Thyroid gland (tissue), 4 donors: ENCODE measurements at regions not wholly inside any gene's neighbourhood (a gene's known extent, or its start where the extent isn't known, plus 50 kb on each side); places are given as distances from the start of the nearest gene placed in this dataset.

ENCODE experiments used
- DNase-seq, 2 donors: peaks; one replicate each; pipeline ENCODE4 v3.0.0-alpha.2; 2019
- H3K27ac ChIP-seq, 3 donors: fragments of 200-600 bp; sonication (generic); 1 replicate in 2 of 3; 2 replicates in 1 of 3; pipeline ENCODE4 v1.5.1; 2016 to 2019; ENCODE audit warnings: mild to moderate bottlenecking in 1 of 3, moderate library complexity in 1 of 3
- H3K27me3 ChIP-seq: fragments of 200-600 bp; sonication (generic); one replicate; pipeline ENCODE4 v1.5.1; 2019
- H3K36me3 ChIP-seq, 2 donors: fragments of 200-600 bp; sonication (generic); one replicate each; pipeline ENCODE4 v1.5.1; 2016 to 2019
- H3K4me1 ChIP-seq, 2 donors: fragments of 200-600 bp; sonication (generic); one replicate each; pipeline ENCODE4 v1.5.1; 2017 to 2019
- H3K4me3 ChIP-seq, 3 donors: fragments of 200-600 bp; sonication (generic); replicated peaks in 1 of 3; 1 replicate in 2 of 3; 2 replicates in 1 of 3; pipeline ENCODE4 v1.5.1; 2016; ENCODE audit warnings: mild to moderate bottlenecking in 1 of 3
- H3K9me3 ChIP-seq: fragments of 200-600 bp; sonication (generic); one replicate; pipeline ENCODE4 v1.5.1; 2017
- POLR2A ChIP-seq, 2 donors: fragments of 450-650 bp; IDR thresholded peaks; one replicate each; pipeline ENCODE4 v1.6.1; 2017; ENCODE audit warnings: antibody characterized with exemption in 2 of 2, mild to moderate bottlenecking in 2 of 2, moderate library complexity in 1 of 2
- WGBS, 2 donors: methylation state at CpG; one replicate each; pipeline ENCODE4 v1.1.5; 2017; 5-methylcytosine and 5-hydroxymethylcytosine counted together
- intact Hi-C: fragments of 100-400 bp; cut with DNase I; formaldehyde crosslinking; loops from one replicate; pipeline ENCODE4 v1.15.1; 2023
- TF ChIP-seq, protein P1 (sequence below), 6 experiments: fragments of 200-600 bp in 3 of 6; fragments of 450-650 bp in 3 of 6; sonication (generic) in 3 of 6; IDR thresholded peaks; one replicate each; pipeline ENCODE4 v1.5.1; 2016 to 2019; ENCODE audit warnings: antibody characterized with exemption in 6 of 6, mild to moderate bottlenecking in 2 of 6, inconsistent platforms in 1 of 6, moderate library complexity in 1 of 6

DNA sequence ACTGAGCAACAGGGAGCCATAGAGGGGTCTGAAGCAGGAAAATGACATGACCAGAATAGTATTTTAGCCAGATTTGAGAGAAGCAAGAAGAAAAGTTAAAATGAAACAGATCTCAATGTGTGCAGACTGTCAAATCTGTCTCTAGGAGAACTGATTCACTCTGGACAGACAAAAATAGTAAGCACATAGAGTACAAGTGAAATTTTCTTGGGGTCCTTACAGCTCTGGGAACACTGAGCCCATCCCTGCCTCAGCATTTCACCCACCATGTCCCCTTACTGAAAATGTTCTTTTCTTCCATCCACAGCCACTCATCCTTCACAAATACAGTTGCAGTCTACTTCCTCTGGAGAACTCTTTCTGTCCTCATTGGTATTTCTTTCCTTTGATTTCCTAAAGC lies 359.2 kb downstream of the MTX2 start:
- Histone ChIP-seq H3K27ac (no peak overlapping the region), H3K27me3 (no peaks in the 10 kb centered on the region), H3K4me1 (no peaks in the 10 kb centered on the region), H3K36me3 (no peaks in the 10 kb centered on the region), H3K9me3 (no peaks in the 10 kb centered on the region), H3K4me3 (no peak overlapping the region)
- no peak for DNase-seq
- TF ChIP-seq, protein P1, sequence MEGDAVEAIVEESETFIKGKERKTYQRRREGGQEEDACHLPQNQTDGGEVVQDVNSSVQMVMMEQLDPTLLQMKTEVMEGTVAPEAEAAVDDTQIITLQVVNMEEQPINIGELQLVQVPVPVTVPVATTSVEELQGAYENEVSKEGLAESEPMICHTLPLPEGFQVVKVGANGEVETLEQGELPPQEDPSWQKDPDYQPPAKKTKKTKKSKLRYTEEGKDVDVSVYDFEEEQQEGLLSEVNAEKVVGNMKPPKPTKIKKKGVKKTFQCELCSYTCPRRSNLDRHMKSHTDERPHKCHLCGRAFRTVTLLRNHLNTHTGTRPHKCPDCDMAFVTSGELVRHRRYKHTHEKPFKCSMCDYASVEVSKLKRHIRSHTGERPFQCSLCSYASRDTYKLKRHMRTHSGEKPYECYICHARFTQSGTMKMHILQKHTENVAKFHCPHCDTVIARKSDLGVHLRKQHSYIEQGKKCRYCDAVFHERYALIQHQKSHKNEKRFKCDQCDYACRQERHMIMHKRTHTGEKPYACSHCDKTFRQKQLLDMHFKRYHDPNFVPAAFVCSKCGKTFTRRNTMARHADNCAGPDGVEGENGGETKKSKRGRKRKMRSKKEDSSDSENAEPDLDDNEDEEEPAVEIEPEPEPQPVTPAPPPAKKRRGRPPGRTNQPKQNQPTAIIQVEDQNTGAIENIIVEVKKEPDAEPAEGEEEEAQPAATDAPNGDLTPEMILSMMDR (IDR thresholded peaks at IDR 0.05) = no peak
- TF ChIP-seq POLR2A (IDR thresholded peaks at IDR 0.05) = no peak
- intact Hi-C loops = loop anchor here (5.0 kb wide), 1 partner anchor 61 kb away; no protein-coding TSS in a partner anchor

DNA sequence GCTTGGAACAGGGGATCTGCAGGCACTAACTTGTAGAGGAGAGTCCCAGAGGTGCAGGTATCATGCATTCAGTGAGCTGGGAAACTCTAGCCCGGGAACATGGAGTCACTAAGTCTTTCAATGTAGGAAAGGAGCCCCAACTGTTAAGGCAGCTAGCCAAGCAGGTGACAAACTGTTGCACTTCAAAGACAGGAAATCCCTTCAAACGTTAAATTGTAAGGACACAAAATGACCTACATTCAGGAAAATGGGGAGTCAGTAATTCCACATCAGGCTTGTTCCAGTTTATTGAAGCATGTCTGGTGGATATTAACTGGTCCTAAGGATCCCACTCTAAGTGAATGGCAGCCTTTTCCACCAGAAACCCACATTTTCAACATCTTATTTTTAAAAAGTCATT lies 364.5 kb downstream of the MTX2 start:
- Histone ChIP-seq H3K4me1 (peaks cover 6% of the 10 kb centered on the region in 2 donors), H3K27ac (no peak overlapping the region), H3K9me3 (no peaks in the 10 kb centered on the region), H3K27me3 (peaks cover 10% of the 10 kb centered on the region), H3K4me3 (no peak overlapping the region), H3K36me3 (no peaks in the 10 kb centered on the region)
- DNase-seq = no peak
- TF ChIP-seq POLR2A (IDR thresholded peaks at IDR 0.05) = no peak
- TF ChIP-seq, protein P1 (IDR thresholded peaks at IDR 0.05) = no peak
- intact Hi-C loops = no loop called here
- 30 to 54% methylated on average over 2 of the region's 2 CpGs for WGBS, 2 donors

DNA sequence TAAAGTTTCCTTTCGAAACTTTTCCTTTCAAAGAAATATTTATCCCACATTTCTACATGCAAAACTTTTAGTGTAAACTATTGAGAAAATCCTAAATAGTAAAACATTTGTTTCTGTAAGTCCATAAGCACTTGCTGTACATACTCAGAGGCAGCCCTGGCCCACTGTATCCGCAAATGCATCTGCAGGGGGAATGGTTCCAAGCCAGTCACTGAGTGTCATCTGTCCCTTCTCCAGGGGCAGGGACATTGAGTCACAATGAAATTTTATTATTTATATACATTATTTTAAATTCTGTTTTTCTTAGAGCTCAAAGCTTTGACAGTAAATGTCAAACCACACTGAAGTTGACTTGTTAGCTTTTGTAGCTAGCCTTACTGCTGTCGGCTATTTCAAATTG lies 367.2 kb downstream of the MTX2 start:
- H3K4me3 ChIP-seq = no peak overlapping the region
- intact Hi-C loops = loop anchor here (5.0 kb wide), 1 partner anchor 509 kb away; the partner anchor contains the start of gene HOXD8
- DNase-seq = no peak
- peaks cover 6% of the 10 kb centered on the region in 2 donors for H3K4me1 ChIP-seq
- peaks cover 10% of the 10 kb centered on the region for H3K27me3 ChIP-seq
- no peaks in the 10 kb centered on the region for H3K9me3 ChIP-seq
- WGBS, 2 donors = 84 to 93% methylated on average over 3 of the region's 3 CpGs
- no peaks in the 10 kb centered on the region for H3K36me3 ChIP-seq
- no peak overlapping the region for H3K27ac ChIP-seq
- TF ChIP-seq, protein P1 (IDR thresholded peaks at IDR 0.05) = no peak
- TF ChIP-seq POLR2A (IDR thresholded peaks at IDR 0.05) = no peak

DNA sequence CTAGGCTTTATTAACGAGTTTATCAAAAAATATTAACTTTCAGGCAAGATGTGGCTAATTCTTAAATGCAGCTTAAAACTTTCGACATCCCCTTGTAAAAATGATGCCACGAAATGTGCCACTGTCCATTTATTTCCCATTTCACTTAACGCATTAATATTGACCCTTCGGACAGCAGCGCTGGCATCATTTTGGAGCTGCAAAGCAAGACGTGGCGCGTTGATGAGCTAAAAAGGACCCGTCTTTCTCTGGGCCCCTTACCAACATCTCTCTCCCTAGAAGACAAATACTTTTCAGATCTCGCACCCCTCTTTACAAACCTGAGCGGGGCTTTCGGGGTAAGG lies 367.9 kb downstream of the MTX2 start:
- TF ChIP-seq, protein P1 (IDR thresholded peaks at IDR 0.05) = no peak
- no peak for TF ChIP-seq POLR2A (IDR thresholded peaks at IDR 0.05)
- intact Hi-C loops = loop anchor here (5.0 kb wide), 1 partner anchor 510 kb away; the partner anchor contains the start of gene HOXD8

DNA sequence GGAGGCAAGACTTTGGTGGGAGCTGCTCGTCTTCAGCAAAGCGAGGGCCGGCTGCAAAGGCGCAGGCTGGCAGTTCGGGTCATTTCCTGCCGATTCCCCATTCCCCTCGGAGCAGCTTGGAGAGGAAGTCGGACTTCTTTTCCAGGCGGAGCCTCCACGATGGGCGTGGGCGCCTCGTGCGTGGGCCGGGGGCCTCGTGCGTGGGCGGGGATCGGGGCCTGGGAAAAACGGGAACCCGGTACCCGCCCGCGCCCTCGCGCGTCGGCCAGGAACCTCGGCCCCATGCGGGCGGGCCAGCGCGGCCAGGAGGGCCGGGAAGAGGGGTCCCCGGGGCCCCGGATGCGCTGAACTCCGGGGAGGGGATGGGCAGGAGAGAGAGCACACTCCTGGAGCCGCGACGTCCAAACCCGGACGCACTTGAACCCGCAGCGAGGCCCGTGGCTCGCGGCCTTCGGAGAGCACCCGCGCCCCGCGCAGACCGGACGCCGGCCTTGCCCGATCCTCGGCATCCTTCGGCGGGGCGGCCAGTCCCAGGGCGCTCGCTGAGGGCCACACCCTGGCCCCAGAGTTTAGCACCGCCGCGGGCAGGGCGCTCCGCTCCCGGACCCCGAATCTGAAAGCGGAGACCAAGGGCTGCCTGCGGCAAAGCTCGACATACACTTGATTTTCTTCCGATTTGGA lies 368.4 kb downstream of the MTX2 start:
- Histone ChIP-seq H3K4me1 (peaks cover 6% of the 10 kb centered on the region in 2 donors), H3K36me3 (no peaks in the 10 kb centered on the region), H3K27me3 (peaks cover 10% of the 10 kb centered on the region), H3K9me3 (no peaks in the 10 kb centered on the region), H3K4me3 (peak overlapping the region; percentile 36 to 53 (median 41)), H3K27ac (peak overlapping the region in 2 of 3 donors; percentile 14)
- intact Hi-C loops = loop anchor here (5.0 kb wide), 1 partner anchor 510 kb away; the partner anchor contains the start of gene HOXD8
- TF ChIP-seq, protein P1 (IDR thresholded peaks at IDR 0.05) = no peak
- no peak for TF ChIP-seq POLR2A (IDR thresholded peaks at IDR 0.05)
- WGBS, 2 donors = 3% methylated on average over 37 to 49 of the region's 74 CpGs
- peak; percentile 7 to 11 for DNase-seq

More for the DNA sequence above, 367.9 kb downstream of the MTX2 start:
- 29 to 32% methylated on average over 12 to 13 of the region's 13 CpGs for WGBS, 2 donors
- Histone ChIP-seq H3K9me3 (no peaks in the 10 kb centered on the region), H3K27ac (peak overlapping the region in 1 of 3 donors; percentile 14), H3K4me1 (peaks cover 6% of the 10 kb centered on the region in 2 donors), H3K36me3 (no peaks in the 10 kb centered on the region), H3K4me3 (peak overlapping the region in 1 of 3 donors; percentile 36), H3K27me3 (peaks cover 10% of the 10 kb centered on the region)
- DNase-seq = no peak
